ENCODE measurements at regions not wholly inside any gene's neighbourhood (a gene's known extent, or its start where the extent isn't known, plus 50 kb on each side); places are given as distances from the start of the nearest gene placed in this dataset.

GRCh38 chr5:115360046-115360685 is 63.7 kb upstream of the CCDC112 start:
- WGBS (ENCODE audit: low lambda C conversion rate), result 32% methylated on average over 5 of the region's 5 CpGs
- in situ Hi-C loops (cut with HindIII; ENCODE audit: extremely low pct_ligation_motif_present, low pct_unique_long_range_greater_than_20kb), result no loop called here
- CTCF ChIA-PET (ENCODE audit: low intra/inter-chr PET ratio, low total read pairs), result no interaction called here
- no TSS peak for BruUV-seq (replicated peaks)
- Histone ChIP-seq H3K79me2 (ENCODE audit: insufficient read depth, low read length) (no peaks in the 10 kb centered on the region), H3K4me2 (ENCODE audit: low read depth, low read length) (no peak overlapping the region), H3K4me1 (ENCODE audit: insufficient read depth, low read length) (no peaks in the 10 kb centered on the region), H3K36me3 (replicated peaks in 1 of 2; ENCODE audit: control insufficient read depth in 1 of 2, insufficient read depth in 2 of 2, low read length in 2 of 2) (no peaks in the 10 kb centered on the region), H3K27me3 (ENCODE audit: control insufficient read depth in 1 of 2, insufficient read depth in 2 of 2, low read length in 2 of 2) (no peaks in the 10 kb centered on the region; a peak in 1 of 5 replicates), H3K9me3 (ENCODE audit: low read length) (no peaks in the 10 kb centered on the region), H4K20me1 (ENCODE audit: insufficient read depth, low read length) (no peaks in the 10 kb centered on the region), H3K9ac (ENCODE audit: insufficient read depth, low read depth, low read length) (no peak overlapping the region), H3K4me3 (replicated peaks in 1 of 3; ENCODE audit: insufficient read depth in 1 of 3, low read depth in 2 of 3, low read length in 3 of 3) (no peak overlapping the region), H2AFZ (ENCODE audit: low read length) (no peak overlapping the region), H3K27ac (ENCODE audit: extremely low read length, insufficient read depth, low read length) (no peak overlapping the region)
- DNase-seq (ENCODE audit: low spot score) (no peak), FAIRE-seq (no peak), ATAC-seq (no peak)
- intact Hi-C loops (cut with micrococcal nuclease; ENCODE audit: unreplicated experiment), result no loop called here
- TF ChIP-seq ZSCAN9 (CRISPR knock-in tag; IDR thresholded peaks at IDR 0.05; ENCODE audit: borderline replicate concordance) (no peak), TAF1 (CRISPR knock-in tag; IDR thresholded peaks at IDR 0.05) (no peak), ZNF619 (CRISPR knock-in tag; IDR thresholded peaks at IDR 0.05) (no peak), ZNF614 (CRISPR knock-in tag; IDR thresholded peaks at IDR 0.05; ENCODE audit: borderline replicate concordance) (no peak), KDM5B (CRISPR knock-in tag; IDR thresholded peaks at IDR 0.05; ENCODE audit: borderline replicate concordance) (no peak), ZNF24 (IDR thresholded peaks at IDR 0.05) (no peak), CBX5 (CRISPR knock-in tag; IDR thresholded peaks at IDR 0.05; ENCODE audit: borderline replicate concordance) (no peak), SP140L (CRISPR knock-in tag; IDR thresholded peaks at IDR 0.05; ENCODE audit: borderline replicate concordance) (no peak), SETDB1 (CRISPR knock-in tag; IDR thresholded peaks at IDR 0.05; ENCODE audit: borderline replicate concordance) (no peak), ZNF18 (CRISPR knock-in tag; IDR thresholded peaks at IDR 0.05; ENCODE audit: insufficient replicate concordance) (no peak), ZNF326 (CRISPR knock-in tag; IDR thresholded peaks at IDR 0.05; ENCODE audit: borderline replicate concordance) (no peak), SMARCE1 (IDR thresholded peaks at IDR 0.05; ENCODE audit: borderline replicate concordance) (no peak), TFAP4 (IDR thresholded peaks at IDR 0.05; ENCODE audit: borderline replicate concordance, low read depth) (no peak), RERE (CRISPR knock-in tag; IDR thresholded peaks at IDR 0.05; ENCODE audit: low read depth) (no peak), BRCA1 (CRISPR knock-in tag; IDR thresholded peaks at IDR 0.05) (no peak)
- POLR2A ChIA-PET, result no interaction called here
